Neural cell (in vitro differentiated cells): ENCODE measurements at regions not wholly inside any gene's neighbourhood (a gene's known extent, or its start where the extent isn't known, plus 50 kb on each side); places are given as distances from the start of the nearest gene placed in this dataset.

Experiments used
- EZH2 ChIP-seq: fragments of 200-600, 300-800 bp; shearing (Covaris generic), sonication (generic); IDR thresholded peaks from 2 replicates; pipeline ENCODE4 v1.6.1; 2014; ENCODE audit warnings: antibody characterized with exemption, low read length, borderline replicate concordance, mild to moderate bottlenecking; ENCODE audit not compliant: insufficient read depth, poor library complexity, severe bottlenecking
- MXI1 ChIP-seq: fragments of 450-650 bp; conservative IDR thresholded peaks from 2 replicates; pipeline ENCODE4 v1.6.1; 2014; ENCODE audit warnings: antibody characterized with exemption, mild to moderate bottlenecking; ENCODE audit not compliant: poor library complexity, severe bottlenecking
- POLR2AphosphoS5 ChIP-seq: IDR thresholded peaks from 2 replicates; pipeline ENCODE4 v1.6.1; 2012
- SMC3 ChIP-seq: fragments of 450-650 bp; conservative IDR thresholded peaks from 2 replicates; pipeline ENCODE4 v1.6.1; 2014; ENCODE audit warnings: antibody characterized with exemption, mild to moderate bottlenecking, moderate library complexity; ENCODE audit not compliant: poor library complexity
- TF ChIP-seq, protein P1 (sequence below): fragments of 450-650 bp; IDR thresholded peaks from 2 replicates; pipeline ENCODE4 v1.5.1; 2014; ENCODE audit warnings: antibody characterized with exemption, mild to moderate bottlenecking, moderate library complexity; ENCODE audit not compliant: poor library complexity, severe bottlenecking

- TF ChIP-seq POLR2AphosphoS5 = no peak
- TF ChIP-seq EZH2 = no peak
- TF ChIP-seq, protein P1, sequence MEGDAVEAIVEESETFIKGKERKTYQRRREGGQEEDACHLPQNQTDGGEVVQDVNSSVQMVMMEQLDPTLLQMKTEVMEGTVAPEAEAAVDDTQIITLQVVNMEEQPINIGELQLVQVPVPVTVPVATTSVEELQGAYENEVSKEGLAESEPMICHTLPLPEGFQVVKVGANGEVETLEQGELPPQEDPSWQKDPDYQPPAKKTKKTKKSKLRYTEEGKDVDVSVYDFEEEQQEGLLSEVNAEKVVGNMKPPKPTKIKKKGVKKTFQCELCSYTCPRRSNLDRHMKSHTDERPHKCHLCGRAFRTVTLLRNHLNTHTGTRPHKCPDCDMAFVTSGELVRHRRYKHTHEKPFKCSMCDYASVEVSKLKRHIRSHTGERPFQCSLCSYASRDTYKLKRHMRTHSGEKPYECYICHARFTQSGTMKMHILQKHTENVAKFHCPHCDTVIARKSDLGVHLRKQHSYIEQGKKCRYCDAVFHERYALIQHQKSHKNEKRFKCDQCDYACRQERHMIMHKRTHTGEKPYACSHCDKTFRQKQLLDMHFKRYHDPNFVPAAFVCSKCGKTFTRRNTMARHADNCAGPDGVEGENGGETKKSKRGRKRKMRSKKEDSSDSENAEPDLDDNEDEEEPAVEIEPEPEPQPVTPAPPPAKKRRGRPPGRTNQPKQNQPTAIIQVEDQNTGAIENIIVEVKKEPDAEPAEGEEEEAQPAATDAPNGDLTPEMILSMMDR = no peak
- TF ChIP-seq MXI1 = no peak
- TF ChIP-seq SMC3 = no peak
Measured at GRCh38 chr12:105676694-105677093, 346.2 kb downstream of the C12orf75 start.
